Right cardiac atrium (tissue), 5 donors: ENCODE measurements at regions not wholly inside any gene's neighbourhood (a gene's known extent, or its start where the extent isn't known, plus 50 kb on each side); places are given as distances from the start of the nearest gene placed in this dataset.

Source experiments
- ATAC-seq, 2 donors: fragments of 200-7000 bp; cut with Tn5 transposase; one replicate each; pipeline versions ENCODE4 v1.8.0 to v1.9.1; 2020; ENCODE audit warnings: moderate library complexity in 2 of 2, mild to moderate bottlenecking in 1 of 2
- DNase-seq, 3 donors: peaks; one replicate each; pipeline ENCODE4 v3.0.0-alpha.2; 2020
- H3K27ac ChIP-seq: one replicate; pipeline ENCODE4 v1.5.1; 2013; ENCODE audit warnings: mild to moderate bottlenecking, low read length, control low read depth, moderate library complexity
- H3K27me3 ChIP-seq: one replicate; pipeline ENCODE4 v1.6.1; 2013; ENCODE audit not compliant: control insufficient read depth, insufficient read depth
- H3K4me1 ChIP-seq: one replicate; pipeline ENCODE4 v1.6.1; 2013; ENCODE audit warnings: low read length; ENCODE audit not compliant: control insufficient read depth, insufficient read depth
- H3K4me3 ChIP-seq: one replicate; pipeline ENCODE4 v1.5.1; 2013; ENCODE audit warnings: low read length, control low read depth
- H3K9me3 ChIP-seq: one replicate; pipeline ENCODE4 v1.6.1; 2013; ENCODE audit warnings: low read length; ENCODE audit not compliant: control insufficient read depth
- WGBS: extraction: QIAGEN DNeasy Blood & Tissue Kit; methylation state at CpG from one replicate; pipeline ENCODE4 v1.1.7; 2013; 5-methylcytosine and 5-hydroxymethylcytosine counted together
- intact Hi-C, 4 donors: fragments of 100-400 bp; cut with DNase I; formaldehyde crosslinking; loops; one replicate each; pipeline versions ENCODE4 v1.11.0 to v1.14.0; 2022 to 2023
- donor health status: healthy with polysubstance abuse.
- donor health status: DM: no; HTN: yes; CAD: no.
- donor health status: DM: no; HTN: no; CAD: no.
- donor health status: DM: no; HTN: yes; CAD: no; lungs with severe emphysema.
- donor health status: DM: yes; HTN: yes; CAD: no.

- Histone ChIP-seq H3K9me3 (no peaks in the 10 kb centered on the region), H3K4me3 (no peak overlapping the region), H3K27me3 (no peaks in the 10 kb centered on the region), H3K27ac (no peak overlapping the region), H3K4me1 (peaks cover 9% of the 10 kb centered on the region)
- ATAC-seq (no peak), DNase-seq (no peak)
- 92% methylated on average over 2 of the region's 2 CpGs for WGBS
- intact Hi-C loops: no loop called here
Observed at GRCh38 chr4:23943478-23943877, 53.6 kb upstream of the PPARGC1A start.

DNA sequence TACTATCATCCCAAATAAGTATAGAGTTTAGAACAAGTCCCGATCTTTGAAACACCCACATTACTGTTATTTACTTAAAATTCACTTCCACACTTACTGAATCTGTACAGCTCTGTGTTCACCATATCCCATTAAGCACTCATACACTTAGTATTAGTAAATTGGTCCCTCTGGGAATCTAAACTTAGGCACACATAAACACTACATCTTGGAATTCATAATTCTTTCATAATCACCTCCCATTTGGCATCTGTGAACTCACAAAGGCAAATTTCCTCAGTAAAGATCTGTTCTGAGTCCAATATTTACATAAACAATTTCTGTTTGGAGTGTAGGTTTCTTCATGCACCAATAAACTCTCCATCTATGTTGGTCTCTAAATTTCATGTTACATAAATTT is 52.6 kb upstream of the PPARGC1A start:
- H3K27ac ChIP-seq: no peak overlapping the region
- intact Hi-C loops: no loop called here
- no peak overlapping the region for H3K4me3 ChIP-seq
- no peaks in the 10 kb centered on the region for H3K9me3 ChIP-seq
- peaks cover 7% of the 10 kb centered on the region for H3K4me1 ChIP-seq
- ATAC-seq (no peak), DNase-seq (no peak)
- 82% methylated on average over 1 of the region's 1 CpG for WGBS
- no peaks in the 10 kb centered on the region for H3K27me3 ChIP-seq
